ENCODE measurements at regions not wholly inside any gene's neighbourhood (a gene's known extent, or its start where the extent isn't known, plus 50 kb on each side); places are given as distances from the start of the nearest gene placed in this dataset.

DNA sequence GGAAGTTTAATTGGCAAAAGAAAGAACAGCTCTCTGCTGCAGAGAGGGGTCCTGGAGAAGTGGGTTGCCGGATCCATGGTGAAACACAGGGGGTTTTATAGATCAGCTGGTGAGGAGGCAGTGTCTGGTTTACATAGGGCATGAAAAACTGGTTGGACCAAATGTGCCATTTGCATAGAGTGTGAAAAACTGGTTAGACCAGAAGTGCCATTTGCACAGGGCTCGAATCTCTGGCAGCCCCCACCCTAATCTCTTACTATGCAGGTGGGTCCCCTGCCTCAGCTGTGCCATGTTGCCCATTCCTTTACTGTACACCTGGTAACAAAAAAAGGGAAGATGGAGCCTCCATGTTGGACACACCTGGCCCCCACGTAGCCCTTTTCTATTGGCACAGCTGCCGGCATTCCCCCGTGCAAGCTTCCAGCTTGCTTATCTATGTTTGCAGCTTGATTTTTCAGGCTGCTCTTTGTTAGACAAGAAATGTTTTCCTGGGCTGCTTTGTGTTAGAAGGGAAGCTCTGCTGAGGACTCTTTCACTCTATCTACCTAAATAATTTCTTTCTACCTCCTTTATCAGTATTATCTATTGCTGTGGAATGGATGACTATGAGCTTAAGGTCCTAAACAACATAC, 61.1 kb upstream of the TMEM132D start:
- POLR2A ChIA-PET, result no interaction called here
- FAIRE-seq (no peak), DNase-seq (ENCODE audit: low read depth in 1 of 2, low spot score in 1 of 2) (no peak), ATAC-seq (no peak)
- no peak overlapping the region for H3K27ac ChIP-seq
- WGBS (ENCODE audit: missing lambda C conversion rate), result 6% methylated on average over 5 of the region's 5 CpGs
- no peak overlapping the region for H3K4me2 ChIP-seq
- TF ChIP-seq, protein P1, sequence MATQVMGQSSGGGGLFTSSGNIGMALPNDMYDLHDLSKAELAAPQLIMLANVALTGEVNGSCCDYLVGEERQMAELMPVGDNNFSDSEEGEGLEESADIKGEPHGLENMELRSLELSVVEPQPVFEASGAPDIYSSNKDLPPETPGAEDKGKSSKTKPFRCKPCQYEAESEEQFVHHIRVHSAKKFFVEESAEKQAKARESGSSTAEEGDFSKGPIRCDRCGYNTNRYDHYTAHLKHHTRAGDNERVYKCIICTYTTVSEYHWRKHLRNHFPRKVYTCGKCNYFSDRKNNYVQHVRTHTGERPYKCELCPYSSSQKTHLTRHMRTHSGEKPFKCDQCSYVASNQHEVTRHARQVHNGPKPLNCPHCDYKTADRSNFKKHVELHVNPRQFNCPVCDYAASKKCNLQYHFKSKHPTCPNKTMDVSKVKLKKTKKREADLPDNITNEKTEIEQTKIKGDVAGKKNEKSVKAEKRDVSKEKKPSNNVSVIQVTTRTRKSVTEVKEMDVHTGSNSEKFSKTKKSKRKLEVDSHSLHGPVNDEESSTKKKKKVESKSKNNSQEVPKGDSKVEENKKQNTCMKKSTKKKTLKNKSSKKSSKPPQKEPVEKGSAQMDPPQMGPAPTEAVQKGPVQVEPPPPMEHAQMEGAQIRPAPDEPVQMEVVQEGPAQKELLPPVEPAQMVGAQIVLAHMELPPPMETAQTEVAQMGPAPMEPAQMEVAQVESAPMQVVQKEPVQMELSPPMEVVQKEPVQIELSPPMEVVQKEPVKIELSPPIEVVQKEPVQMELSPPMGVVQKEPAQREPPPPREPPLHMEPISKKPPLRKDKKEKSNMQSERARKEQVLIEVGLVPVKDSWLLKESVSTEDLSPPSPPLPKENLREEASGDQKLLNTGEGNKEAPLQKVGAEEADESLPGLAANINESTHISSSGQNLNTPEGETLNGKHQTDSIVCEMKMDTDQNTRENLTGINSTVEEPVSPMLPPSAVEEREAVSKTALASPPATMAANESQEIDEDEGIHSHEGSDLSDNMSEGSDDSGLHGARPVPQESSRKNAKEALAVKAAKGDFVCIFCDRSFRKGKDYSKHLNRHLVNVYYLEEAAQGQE (IDR thresholded peaks at IDR 0.05), result no peak
- TF ChIP-seq TP53 (CRISPR knock-in tag; IDR thresholded peaks at IDR 0.05), result no peak
- TF ChIP-seq, protein P2, sequence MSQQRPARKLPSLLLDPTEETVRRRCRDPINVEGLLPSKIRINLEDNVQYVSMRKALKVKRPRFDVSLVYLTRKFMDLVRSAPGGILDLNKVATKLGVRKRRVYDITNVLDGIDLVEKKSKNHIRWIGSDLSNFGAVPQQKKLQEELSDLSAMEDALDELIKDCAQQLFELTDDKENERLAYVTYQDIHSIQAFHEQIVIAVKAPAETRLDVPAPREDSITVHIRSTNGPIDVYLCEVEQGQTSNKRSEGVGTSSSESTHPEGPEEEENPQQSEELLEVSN (IDR thresholded peaks at IDR 0.05; ENCODE audit: borderline replicate concordance, low read depth), result no peak
- no peak for TF ChIP-seq NR3C1 (IDR thresholded peaks at IDR 0.05)
- TF ChIP-seq, protein P3, sequence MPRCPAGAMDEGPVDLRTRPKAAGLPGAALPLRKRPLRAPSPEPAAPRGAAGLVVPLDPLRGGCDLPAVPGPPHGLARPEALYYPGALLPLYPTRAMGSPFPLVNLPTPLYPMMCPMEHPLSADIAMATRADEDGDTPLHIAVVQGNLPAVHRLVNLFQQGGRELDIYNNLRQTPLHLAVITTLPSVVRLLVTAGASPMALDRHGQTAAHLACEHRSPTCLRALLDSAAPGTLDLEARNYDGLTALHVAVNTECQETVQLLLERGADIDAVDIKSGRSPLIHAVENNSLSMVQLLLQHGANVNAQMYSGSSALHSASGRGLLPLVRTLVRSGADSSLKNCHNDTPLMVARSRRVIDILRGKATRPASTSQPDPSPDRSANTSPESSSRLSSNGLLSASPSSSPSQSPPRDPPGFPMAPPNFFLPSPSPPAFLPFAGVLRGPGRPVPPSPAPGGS (IDR thresholded peaks at IDR 0.05), result no peak
- TF ChIP-seq BHLHE40 (IDR thresholded peaks at IDR 0.05; ENCODE audit: low read depth, low read length), result no peak
- no peak for TF ChIP-seq FOXS1 (CRISPR knock-in tag; IDR thresholded peaks at IDR 0.05)
- TF ChIP-seq, protein P4, sequence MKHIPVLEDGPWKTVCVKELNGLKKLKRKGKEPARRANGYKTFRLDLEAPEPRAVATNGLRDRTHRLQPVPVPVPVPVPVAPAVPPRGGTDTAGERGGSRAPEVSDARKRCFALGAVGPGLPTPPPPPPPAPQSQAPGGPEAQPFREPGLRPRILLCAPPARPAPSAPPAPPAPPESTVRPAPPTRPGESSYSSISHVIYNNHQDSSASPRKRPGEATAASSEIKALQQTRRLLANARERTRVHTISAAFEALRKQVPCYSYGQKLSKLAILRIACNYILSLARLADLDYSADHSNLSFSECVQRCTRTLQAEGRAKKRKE (CRISPR knock-in tag; IDR thresholded peaks at IDR 0.05; ENCODE audit: low read depth), result no peak
- no peak for TF ChIP-seq FOSB (CRISPR knock-in tag; IDR thresholded peaks at IDR 0.05)
- CTCF ChIA-PET, result interaction anchor here (0.6 kb wide), 1 partner anchor 781 kb away, joined by 3 read pairs; no protein-coding TSS in a partner anchor
- no peak overlapping the region for H3K4me3 ChIP-seq
- H3K4me1 ChIP-seq, result no peaks in the 10 kb centered on the region
- no peaks in the 10 kb centered on the region; the same call in 2 of the 3 replicates for H3K9me3 ChIP-seq

DNA sequence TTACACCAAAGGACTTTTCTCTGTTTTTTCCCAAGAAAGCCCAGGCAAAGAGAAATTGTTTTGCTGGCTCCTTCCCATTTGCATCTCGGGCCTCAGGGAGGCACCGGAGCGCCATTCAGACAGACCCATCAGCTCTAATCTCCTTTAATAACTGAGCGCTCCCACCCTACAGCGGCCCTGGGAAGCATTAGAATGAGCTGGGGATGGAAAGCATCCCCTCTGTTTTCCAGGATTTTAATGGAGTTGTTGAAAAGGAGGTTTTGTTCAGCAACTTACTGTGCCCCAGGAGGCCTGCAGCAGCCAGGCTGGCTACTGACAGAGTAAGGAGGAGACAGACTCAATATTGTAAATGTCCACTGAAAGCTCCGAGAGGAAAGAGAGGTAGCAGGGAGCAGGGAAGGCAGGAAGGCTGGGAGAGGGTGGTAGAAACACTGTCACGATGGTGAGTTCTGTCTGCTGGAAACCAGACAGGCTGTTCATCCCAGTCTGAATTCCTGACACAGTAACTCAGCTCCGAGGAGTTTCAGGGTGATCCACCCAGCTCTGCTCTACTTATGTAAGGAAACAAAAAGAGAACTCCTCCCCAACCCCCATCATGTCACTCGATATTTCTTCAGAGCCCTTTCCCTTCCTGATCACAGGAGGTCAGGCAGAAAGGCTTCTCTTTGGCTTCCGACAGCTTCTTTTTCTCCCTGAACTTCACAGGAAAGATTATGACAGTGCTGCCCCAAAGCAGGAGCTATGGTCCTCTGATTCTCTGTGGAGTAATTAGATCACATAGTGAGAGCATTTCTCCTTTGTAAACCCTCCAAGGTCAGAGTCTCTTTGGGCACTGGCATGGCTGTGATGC, 62.5 kb upstream of the TMEM132D start:
- no peaks in the 10 kb centered on the region; the same call in 2 of the 3 replicates for H3K9me3 ChIP-seq
- 12% methylated on average over 10 of the region's 10 CpGs for WGBS (ENCODE audit: missing lambda C conversion rate)
- H3K4me1 ChIP-seq, result no peaks in the 10 kb centered on the region
- no peak overlapping the region for H3K4me2 ChIP-seq
- ChIA-PET POLR2A (no interaction called here), CTCF (no interaction called here)
- no peak overlapping the region for H3K27ac ChIP-seq
- no peak for TF ChIP-seq BHLHE40 (IDR thresholded peaks at IDR 0.05; ENCODE audit: low read depth, low read length)
- no peak for TF ChIP-seq SREBF2 (IDR thresholded peaks at IDR 0.05)
- no peak for TF ChIP-seq ZC3H11A (IDR thresholded peaks at IDR 0.05)
- TF ChIP-seq HOXA7 (CRISPR knock-in tag; IDR thresholded peaks at IDR 0.05), result no peak
- no peak for TF ChIP-seq CHD2 (IDR thresholded peaks at IDR 0.05; ENCODE audit: low read length, partially characterized antibody)
- TF ChIP-seq ZFP36 (IDR thresholded peaks at IDR 0.05; ENCODE audit: borderline replicate concordance, partially characterized antibody), result no peak
- TF ChIP-seq TP53 (CRISPR knock-in tag; IDR thresholded peaks at IDR 0.05), result no peak
- no peak for TF ChIP-seq GATA3 (IDR thresholded peaks at IDR 0.05; ENCODE audit: borderline replicate concordance)
- TF ChIP-seq HOXB13 (CRISPR knock-in tag; IDR thresholded peaks at IDR 0.05; ENCODE audit: low read depth), result no peak
- FAIRE-seq (no peak), DNase-seq (ENCODE audit: low read depth in 1 of 2, low spot score in 1 of 2) (no peak), ATAC-seq (no peak)
- no peak overlapping the region for H3K4me3 ChIP-seq
